HuH-7 (cell line): ENCODE measurements at regions not wholly inside any gene's neighbourhood (a gene's known extent, or its start where the extent isn't known, plus 50 kb on each side); places are given as distances from the start of the nearest gene placed in this dataset.

Experiments used
- DNase-seq: peaks from one replicate; pipeline ENCODE4 v3.0.0; 2011; ENCODE audit warnings: low spot score

DNA sequence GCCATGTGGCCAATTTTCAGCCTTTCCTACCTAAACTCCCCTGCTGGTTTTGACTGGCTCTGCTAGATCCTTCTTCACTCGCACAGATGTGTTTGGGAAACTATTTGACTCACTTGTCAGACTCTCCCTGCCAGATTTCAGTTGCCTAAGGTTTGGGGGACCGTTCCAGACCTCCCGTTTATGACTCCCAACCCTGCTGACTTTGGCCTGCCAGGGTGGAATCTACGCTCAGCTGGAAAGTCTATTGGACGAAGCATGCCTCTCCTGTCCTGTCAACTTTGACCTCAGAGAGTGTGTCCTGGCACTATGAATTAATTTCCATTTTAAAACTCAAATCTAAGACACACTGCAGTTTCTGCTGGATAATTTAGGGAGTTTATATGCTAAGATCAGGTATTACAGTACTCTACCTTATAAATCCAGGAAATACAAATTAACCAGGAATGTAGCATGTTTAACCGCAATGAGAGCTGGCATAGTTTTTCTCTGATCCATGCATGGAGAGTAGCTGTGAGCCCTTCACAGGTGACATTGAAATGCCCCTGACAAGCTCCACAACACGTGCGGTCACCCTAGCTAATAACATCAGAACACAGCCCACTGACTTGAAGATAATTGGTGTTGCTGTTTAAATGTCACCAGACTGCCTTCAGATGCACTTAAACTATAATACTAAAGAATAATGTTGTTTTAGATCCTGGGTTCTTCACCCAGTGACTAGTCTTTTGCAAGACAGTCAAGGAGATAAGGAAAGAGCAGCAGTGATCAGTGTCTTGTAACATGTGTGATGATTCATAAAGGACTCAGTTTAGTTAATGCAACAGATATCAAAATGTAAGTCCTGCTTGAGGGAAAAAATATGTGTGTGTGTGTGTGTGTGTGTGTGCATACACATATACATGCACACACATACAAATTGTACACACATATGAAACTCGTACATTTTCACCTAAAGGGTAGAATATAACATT is 223.0 kb upstream of the MCTP2 start:
- no peak for DNase-seq

DNA sequence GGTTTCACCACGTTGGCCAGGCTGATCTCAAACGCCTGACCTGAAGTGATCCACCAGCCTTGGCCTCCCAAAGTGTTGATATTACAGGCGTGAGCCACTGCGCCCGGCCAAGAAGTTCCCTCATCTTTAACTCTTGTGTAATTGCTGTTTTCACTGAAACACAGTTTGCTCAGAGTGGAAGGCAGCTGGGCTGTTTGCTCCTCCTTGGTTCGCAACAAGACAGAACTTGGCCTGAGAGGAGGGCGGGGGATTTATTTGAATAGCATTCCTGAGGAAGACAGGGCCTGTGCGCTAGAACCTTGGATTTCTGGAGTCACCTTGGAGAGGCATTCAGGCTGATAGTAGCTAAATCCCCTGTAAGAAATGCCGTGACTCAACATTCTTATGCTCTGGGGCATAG is 226.7 kb upstream of the MCTP2 start:
- DNase-seq = no peak

DNA sequence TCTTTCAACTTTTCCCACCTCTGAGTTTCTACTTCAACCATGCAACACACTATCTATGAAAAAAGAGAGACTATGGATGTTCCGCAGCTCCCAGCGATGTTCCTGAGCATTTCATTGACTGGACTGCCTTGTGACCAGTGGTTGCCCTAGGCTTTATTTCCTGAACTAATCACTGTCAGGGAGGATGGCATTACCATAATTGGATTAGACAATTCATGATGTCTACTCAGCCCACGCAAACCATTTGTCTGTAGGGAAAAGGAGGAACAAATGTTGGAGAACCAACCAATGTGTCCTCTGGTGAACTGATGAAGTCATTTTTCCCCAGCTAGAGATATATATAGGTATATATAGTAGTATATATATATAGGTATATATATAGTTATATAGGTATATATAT is 229.3 kb upstream of the MCTP2 start:
- no peak for DNase-seq

DNA sequence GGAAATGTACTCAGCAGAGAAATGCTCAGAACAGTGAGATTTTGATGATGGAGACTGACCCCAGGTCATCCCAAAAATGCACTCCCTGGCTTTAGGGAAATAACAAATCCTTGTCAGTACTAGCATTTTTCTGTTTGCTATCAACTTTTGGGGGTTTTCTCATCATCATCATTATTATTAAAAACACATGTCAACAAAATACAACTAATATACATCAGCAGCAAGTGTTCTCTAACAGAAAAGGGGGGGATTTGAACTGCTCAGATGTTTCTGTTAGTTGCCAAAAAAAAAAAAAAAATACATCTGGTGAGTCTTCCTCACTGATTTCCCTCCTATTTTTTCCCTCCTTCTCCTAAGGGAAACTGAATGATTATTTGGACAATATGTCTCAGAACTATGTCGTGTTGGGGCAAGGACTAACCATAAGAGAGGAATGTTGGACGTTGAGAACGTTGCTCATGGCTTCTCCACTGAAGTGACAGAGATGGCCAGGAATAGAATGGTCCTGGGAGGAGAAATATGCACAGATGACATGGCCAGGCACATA is 230.0 kb upstream of the MCTP2 start:
- DNase-seq = no peak

DNA sequence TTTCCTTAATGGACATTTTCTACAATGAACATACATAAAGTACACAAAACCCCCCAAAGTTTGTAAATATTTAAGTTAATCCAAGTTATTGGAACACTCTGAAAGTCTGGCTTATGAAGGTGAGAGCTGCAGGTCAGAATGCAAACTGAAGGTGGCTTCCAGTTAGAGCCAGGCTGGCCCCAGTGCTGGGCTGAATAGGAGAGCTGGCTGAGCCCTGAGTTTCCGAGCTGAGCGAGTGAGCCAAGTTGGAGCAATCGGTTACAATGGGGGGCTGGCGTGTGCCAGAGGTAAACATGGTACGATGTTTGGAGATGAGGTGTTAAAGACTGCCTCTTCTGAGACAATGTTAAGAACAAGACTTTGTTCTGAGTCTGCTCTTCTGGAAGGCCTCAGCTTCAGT is 230.8 kb upstream of the MCTP2 start:
- DNase-seq = no peak

DNA sequence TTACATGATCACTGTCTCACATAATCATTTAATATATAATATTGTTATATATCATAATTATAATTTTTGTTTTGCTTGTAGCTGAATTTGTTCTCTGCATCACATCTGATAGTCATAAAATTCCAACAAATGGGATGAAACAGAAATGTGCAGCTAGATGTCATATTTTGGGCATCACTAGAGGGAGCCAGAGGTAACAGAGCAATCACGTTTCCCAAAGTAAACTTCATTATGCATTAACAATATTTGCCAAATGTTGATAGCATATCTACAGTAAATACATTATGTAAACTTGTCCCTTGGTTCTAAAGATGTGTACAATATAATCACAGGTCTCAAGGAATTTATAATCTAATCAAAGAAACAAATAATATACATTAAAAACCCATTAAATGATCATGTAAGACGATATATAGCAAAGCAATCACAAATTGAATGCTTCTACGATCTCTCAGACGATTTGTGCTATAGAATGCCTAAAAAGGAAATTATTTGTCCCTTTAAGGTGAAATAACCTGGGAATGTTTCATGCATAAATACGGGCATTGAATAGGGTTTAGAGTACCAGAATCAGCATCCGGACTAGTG is 234.2 kb upstream of the MCTP2 start:
- DNase-seq = peak; percentile 9

DNA sequence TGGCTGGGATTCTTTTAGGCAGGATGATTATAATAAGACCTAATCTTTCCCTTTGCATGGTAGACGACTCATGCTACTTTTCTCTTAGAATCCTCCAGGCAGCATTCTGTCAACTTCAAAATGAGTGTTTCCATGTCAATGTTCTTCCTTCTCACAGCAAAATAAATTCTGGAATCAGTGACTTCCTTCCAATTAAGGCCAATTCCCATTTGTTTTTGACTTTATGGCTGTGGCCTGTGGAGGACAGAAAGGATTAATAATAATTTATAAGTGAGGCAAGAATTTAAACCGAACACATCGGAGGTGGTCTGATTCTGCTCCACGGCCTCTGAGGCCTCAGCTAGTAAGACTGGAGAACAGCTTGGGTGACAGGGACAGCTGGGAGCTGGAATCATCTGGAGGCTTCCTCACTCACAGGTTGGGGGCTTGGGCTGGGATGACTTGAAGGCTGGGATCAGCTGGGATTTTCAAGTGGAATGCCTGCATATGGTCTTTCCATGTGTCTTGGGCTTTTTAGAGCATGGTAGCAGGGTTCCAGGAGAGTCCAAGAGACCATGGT is 241.8 kb upstream of the MCTP2 start:
- no peak for DNase-seq

DNA sequence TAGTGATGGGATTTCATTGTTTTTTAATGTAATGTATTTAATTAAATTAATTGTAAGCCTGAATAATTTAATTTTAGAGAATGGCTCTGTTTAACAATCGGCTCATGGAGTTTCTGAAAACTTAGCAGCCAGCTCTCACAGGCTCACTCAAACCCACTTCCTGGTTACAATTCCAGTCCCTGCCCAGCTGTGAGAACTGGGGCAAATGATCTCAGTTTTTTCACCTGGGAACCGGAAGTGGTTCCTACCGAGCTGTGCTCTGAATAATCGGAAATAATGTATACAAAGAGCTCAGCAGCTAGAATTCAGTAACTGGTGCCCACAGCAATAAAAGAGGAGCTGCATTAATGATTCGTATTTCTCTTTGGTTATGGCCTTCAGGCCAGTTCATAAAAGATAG is 244.3 kb upstream of the MCTP2 start:
- DNase-seq = no peak

DNA sequence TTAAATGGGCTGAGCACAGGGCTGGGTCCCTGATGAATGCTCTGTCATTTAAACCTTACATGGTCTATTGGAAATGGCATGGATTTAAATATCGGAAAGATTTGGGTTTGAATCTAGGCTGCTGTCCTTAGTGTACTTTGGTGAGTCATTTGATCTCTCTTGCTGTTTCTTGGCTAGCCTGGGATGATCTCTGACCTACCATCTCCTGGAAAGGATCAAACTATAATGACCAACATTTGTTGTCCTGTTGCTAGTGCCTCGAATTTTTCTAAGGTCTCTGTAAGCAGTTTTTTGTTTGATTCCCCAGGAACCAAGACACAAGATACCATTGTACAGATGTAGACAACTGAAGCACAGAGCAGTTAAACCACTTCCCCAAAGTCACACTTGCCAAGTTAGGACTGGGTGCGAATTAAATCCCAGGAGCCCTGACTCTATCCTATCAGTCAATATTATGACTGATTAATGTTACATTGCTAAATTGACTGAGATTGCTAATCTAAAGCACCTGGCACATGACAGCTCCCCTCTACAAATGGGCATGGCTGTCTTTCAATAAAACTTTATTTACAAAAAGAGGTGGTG is 244.9 kb upstream of the MCTP2 start:
- DNase-seq = no peak

DNA sequence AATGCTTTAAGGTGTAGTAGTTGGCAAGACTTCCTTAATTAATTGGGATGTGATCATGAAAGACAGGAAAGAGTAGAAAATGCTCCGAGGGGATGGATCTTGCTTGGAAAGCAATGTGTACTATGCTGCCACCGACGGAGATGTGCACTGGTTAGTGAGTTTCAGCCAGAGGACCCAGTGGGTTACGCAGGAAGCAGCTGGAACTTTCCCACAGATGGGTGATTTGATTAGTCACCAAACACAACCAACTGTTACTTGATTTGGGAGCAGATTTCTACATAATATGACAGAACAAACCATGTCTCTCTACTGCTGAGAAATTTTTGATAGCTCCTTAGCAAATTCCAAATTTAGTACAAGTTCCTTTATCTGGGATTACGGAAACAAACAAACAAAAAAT is 245.4 kb upstream of the MCTP2 start:
- no peak for DNase-seq

DNA sequence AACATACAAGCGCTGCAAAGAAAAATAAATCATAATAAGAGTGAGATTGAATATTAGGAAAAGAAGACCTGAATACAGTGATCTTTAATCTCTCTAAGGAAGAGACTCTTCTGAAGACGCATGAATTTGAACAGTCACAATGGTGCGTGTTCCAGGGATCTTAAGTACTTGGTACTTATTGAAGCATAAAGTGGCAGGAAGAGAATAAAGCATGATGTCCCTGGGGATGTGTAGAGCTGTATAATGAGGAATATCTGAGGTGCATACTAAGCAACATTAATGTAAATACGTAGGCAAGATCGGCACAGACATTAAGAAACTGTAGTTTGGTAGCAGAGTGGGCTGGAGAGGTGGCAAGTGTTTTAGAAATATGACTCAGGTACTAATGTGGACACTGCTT is 246.2 kb upstream of the MCTP2 start:
- no peak for DNase-seq

DNA sequence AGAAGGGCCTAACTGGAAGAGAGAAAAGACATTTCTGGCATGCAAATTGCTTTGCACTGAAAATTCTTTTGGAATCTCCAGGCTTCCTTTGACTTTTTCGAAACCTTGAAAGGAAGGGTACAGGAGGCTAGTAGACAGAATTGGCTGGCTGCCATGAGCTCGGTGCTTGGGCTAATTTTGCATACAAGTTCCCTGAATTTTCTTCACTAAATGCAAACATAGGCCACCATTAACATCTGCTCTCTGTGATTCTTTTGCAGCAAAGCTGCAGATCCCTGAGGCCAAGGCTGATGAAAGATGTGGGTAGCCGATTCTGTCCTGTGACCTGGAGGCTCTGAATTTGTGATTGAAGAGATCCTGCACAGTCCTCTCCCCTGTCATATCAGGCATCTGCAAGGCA is 247.8 kb upstream of the MCTP2 start:
- DNase-seq = no peak

DNA sequence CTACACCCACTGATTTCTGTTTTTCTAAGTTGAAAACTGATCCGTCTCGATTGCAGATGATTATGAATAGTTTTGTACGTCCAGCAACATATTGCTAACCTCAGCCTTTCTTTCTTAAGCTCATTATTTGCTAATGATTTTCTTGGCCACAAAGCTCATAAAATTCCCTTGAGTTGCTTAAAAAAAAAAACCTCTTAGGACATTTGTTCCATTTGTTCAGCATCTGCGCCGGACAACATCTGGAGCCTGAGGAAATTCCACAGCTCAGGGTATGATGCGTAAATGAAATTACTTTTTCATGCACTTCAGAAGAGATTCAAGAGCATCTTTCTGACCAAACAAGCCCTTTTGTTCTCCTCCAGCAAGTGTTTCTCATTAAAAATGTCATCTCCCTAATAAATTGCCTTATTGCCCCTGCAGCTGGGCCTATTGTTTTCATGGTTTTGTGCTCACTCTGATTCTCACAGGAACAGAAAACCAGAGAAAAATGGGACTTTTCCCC is 249.1 kb upstream of the MCTP2 start:
- DNase-seq = no peak

DNA sequence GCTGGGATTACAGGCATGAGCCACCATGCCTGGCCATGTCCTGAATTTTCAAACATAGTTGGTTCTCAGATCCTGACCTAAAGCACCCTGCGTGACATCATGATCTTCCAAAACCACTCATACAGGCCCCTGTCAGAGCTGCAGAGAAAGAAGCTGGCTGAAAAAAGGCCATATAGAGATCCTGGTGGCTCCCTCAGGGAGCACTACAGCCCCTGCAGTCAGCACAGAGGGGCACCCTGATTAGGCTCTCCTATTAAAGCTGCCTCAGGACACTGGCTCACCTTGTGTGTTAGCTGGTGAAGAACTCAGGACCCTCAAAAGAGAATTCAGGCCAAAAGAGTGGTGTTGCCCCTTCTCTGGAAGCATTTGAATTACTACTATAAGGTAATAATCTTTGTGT is 249.7 kb upstream of the MCTP2 start:
- DNase-seq = no peak

DNA sequence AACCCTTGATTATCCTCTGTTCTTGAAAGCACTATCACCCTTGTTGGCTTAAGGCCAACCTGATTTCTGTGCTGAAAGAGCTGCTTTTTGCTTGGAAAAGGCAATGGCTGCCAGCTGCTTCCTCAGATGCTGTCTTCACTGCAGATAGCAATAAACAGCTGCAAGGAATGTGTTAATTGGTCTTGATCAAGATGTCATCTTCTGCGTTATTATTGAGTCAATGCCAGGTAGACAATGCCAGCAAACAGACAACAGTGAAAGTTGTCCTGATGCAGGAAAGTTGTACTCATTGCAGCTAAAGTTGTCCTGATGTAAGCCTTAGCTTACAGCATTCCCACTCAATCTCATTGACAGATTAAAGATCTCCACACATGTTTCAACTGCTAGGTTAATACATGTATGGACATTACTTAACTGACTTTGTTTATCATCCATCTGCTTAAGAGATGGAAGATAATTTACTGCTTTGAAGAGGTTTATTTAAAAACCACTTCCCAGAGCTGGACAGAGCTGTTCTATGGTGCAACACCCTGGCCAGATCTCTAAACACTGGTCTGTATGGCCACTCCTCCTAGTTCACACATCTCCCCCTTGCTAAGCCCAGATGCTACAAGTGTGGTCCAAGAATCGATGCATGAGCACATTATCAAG is 251.0 kb upstream of the MCTP2 start:
- DNase-seq = no peak

DNA sequence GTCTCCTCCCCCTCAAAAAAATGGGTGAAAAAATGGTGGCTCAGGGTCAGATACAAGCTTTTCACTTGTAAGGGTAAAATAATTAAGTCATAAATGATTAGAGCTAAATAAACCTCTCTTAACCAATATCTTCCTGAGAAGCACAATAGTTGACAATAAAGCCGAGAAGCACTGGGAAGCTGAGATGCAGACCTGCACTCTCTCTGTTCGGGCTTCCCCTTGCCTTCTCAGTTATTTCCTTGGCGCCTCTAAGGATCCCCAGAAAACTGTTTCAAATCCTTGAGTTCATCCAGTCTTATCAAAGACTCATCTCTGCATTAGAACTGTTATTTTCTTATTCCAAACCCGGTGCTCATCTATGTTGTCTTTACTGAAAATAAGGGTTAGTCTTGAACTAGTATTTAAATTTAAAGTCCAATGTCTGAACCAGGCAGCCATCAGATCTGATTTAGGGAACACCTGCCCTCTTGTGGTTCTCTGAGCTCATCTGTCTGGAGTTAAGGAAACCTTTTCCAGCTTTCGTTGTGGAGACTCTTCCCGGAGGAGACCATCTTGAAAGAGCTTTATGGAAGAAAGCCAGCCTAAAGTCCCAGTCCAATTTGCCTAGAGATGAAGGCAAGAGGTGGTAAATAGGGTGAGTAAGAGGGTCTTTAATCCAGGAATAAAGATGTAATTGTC is 256.4 kb upstream of the MCTP2 start:
- DNase-seq = peak; percentile 4

DNA sequence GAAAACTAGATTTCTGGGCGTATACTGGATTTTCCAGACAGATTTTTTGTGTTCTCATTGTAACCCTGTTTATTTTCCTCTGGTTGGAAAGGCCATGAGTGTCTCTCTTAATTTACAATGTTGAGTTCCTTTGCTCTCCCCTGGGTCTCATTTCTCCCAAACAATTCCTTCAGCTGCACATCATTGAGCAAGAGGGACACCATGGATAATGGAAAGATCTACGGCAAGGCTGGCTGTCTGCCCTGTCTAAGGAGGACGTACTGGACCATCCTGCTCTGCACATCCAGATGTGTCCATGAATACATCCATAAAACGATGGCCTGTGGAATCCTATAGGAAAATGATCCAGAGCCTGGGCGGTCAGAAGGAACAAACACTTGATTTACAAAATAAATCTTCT is 258.1 kb upstream of the MCTP2 start:
- no peak for DNase-seq

DNA sequence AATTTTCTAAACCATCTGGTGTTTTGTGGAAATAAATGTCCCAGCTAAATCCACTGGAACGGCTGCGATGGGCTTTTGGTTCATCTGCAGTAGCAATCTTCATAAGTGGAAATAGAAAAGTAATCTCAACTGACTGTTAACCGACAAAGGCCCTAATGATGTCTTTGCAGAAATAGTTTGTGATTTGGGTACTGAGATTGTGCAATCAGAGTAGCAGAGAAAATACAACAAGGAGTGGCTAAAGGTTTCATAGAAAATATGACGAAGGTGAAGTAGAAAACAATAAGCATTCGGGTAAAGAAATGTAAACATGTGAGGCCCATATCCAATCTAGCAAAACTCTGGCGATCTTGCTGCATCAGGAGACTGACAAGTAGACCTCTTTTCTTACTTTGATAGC is 262.6 kb upstream of the MCTP2 start:
- DNase-seq = no peak

DNA sequence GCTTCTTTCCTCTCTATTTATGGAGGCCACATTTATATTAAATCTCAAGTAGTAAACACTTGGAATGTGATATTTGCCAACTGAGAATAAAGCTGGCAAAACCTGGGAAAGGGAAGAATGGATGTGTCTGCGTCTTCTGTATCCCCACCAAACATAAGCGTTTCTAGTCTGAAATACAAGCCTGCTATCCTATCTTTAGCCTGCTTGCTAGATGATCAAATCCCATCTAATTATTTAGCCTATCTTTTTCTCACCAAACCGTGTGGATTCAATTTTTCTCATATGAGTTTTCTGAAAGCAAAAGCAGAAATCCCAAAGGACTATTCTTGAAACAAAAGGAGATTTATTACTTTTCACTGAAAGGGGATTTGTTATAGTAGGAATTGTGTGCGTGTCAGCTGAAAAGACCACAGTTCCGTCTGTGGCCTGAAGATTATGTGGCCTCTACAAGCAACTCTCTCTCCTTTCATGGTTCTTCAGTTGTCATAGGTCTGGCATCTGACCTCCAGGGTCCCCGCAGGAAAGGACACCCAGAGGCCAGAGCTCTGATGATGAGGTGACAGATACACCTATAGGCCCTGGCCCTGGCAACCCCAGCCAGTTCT is 266.0 kb upstream of the MCTP2 start:
- DNase-seq = no peak

DNA sequence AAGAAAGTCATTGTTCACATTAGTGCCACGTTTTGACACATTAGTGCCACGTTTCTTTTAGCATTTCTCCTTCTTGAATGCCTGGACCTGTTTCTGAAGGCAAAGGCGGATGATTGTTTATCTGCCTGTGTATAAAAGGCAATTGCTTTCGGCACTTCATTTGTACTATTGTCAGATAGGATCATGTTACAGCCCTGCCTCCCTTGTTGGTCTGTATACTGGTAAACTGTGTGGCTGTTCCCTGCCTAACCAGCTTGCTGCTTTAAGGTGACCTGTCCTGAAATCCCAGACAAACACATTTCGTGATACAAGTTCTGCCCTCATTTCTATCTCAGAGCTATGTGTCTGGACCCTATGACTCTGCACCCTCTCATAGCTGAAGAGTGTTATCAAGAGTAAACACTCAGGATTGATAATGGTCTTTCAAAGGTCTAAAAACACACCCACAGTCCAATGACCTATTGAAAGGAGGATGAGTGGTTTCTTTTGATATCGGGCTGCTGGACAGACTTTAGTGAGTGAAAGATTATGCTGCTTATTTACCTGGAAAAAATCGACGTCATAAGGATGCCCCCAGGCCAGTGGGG is 276.3 kb upstream of the MCTP2 start:
- DNase-seq = peak; percentile 9

DNA sequence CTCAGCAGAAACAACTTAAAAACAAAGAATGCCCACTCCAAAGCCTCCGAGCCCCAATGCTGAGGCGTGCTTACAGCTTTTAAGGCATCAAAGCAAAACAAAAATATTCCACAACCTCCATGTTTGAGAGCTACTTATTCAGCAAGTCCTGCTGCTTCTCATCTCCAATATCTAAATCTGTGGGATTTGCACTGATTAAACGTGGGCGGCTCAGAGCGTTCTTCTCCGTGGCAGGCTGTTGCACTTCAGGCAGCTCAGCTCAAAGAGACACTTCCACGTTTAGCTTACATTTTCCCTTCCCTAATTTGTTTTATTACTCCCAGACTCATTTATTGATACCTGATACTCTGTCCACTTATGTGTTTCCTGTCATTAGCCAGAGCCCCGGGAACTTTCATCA is 282.6 kb upstream of the MCTP2 start:
- DNase-seq = no peak
